GM12878 (cell line): ENCODE measurements at regions not wholly inside any gene's neighbourhood (a gene's known extent, or its start where the extent isn't known, plus 50 kb on each side); places are given as distances from the start of the nearest gene placed in this dataset.

Experiments
- ATAC-seq: fragments of 200-7000 bp; cut with Tn5 transposase; 3 replicates; pipeline ENCODE4 v1.9.1; 2020; ENCODE audit warnings: mild to moderate bottlenecking, moderate library complexity
- BruUV-seq: library from RNA; stranded (reverse); fragments of 400-500 nt; replicated peaks from 2 replicates; lab custom pipeline; 2021; lab: Mats Ljungman, UMichigan
- CTCF ChIA-PET: fragments of 300-600 bp; sonication (Branson Sonifier 250); formaldehyde crosslinking; extraction: SDS; loops from one replicate; lab custom pipeline; 2021; ENCODE audit warnings: inconsistent platforms; lab: Yijun Ruan, JAX
- POLR2A ChIA-PET: fragments of 350-600 bp; formaldehyde crosslinking; extraction: SDS; loops from one replicate; lab custom pipeline; 2021; ENCODE audit warnings: inconsistent platforms; lab: Charles Lee
- RAD21 ChIA-PET: fragments of 300-600 bp; sonication (Branson Sonifier 250); formaldehyde crosslinking; loops from one replicate; lab custom pipeline; 2023; ENCODE audit warnings: antibody characterized with exemption; ENCODE audit not compliant: unreplicated experiment; lab: Charles Lee
- SMC1A ChIA-PET: fragments of 300-600 bp; sonication (Branson Sonifier 250); formaldehyde crosslinking; loops from one replicate; lab custom pipeline; 2023; ENCODE audit not compliant: unreplicated experiment, uncharacterized antibody; lab: Charles Lee
- DNase-seq: peaks from one replicate; pipeline ENCODE4 v3.0.0-alpha.2; 2011; ENCODE audit warnings: low read depth, low spot score
- FAIRE-seq: peaks from 3 replicates; lab custom pipeline; 2011; peaks lifted over from hg19 to GRCh38; lab: Jason Lieb, UNC
- H2AFZ ChIP-seq: 2 replicates; pipeline ENCODE4 v1.6.0; 2011; ENCODE audit warnings: low read depth, low read length, control low read depth; ENCODE audit not compliant: control insufficient read depth
- H3K27ac ChIP-seq: 2 replicates; pipeline ENCODE4 v1.5.1; 2011; ENCODE audit warnings: control low read depth; ENCODE audit not compliant: control insufficient read depth, insufficient read depth
- H3K27me3 ChIP-seq, 2 experiments: replicated peaks in 1 of 2; 2 replicates each; pipeline versions ENCODE4 v1.6.0 to v1.6.1; 2011; ENCODE audit warnings: low read length in 1 of 2; ENCODE audit not compliant: control insufficient read depth in 2 of 2, insufficient read depth in 2 of 2
- H3K36me3 ChIP-seq, 2 experiments: 2 replicates each; pipeline ENCODE4 v1.5.1; 2011; ENCODE audit warnings: low read length in 1 of 2; ENCODE audit not compliant: control insufficient read depth in 2 of 2, insufficient read depth in 2 of 2
- H3K4me1 ChIP-seq: 2 replicates; pipeline ENCODE4 v1.6.1; 2011; ENCODE audit warnings: mild to moderate bottlenecking, low read length, moderate library complexity, mixed read lengths; ENCODE audit not compliant: control insufficient read depth, insufficient read depth
- H3K4me2 ChIP-seq: 2 replicates; pipeline ENCODE4 v1.6.0; 2011; ENCODE audit warnings: control low read depth; ENCODE audit not compliant: control insufficient read depth, insufficient read depth
- H3K4me3 ChIP-seq: fragments of 200-600 bp; sonication (generic); 2 replicates; pipeline ENCODE4 v1.5.1; 2016
- H3K79me2 ChIP-seq: 2 replicates; pipeline ENCODE4 v1.6.0; 2011; ENCODE audit warnings: low read length; ENCODE audit not compliant: control insufficient read depth, insufficient read depth
- H3K9ac ChIP-seq: 2 replicates; pipeline ENCODE4 v1.8.0; 2011; ENCODE audit warnings: low read length, control low read depth, mixed read lengths; ENCODE audit not compliant: control insufficient read depth, insufficient read depth
- H3K9me3 ChIP-seq: replicated peaks from 3 replicates; pipeline ENCODE4 v1.5.1; 2011; ENCODE audit warnings: mild to moderate bottlenecking, low read length; ENCODE audit not compliant: control insufficient read depth, insufficient read depth
- H4K20me1 ChIP-seq: 2 replicates; pipeline ENCODE4 v1.6.0; 2011; ENCODE audit not compliant: control insufficient read depth, insufficient read depth
- CREB1 ChIP-seq: IDR thresholded peaks from 2 replicates; pipeline ENCODE4 v1.6.1; 2012; ENCODE audit warnings: low read depth, mild to moderate bottlenecking, inconsistent platforms
- JUNB ChIP-seq: IDR thresholded peaks from 2 replicates; pipeline ENCODE4 v1.6.1; 2016; ENCODE audit warnings: antibody characterized with exemption, mild to moderate bottlenecking
- PBX3 ChIP-seq: IDR thresholded peaks from 2 replicates; pipeline ENCODE4 v1.6.1; 2011; ENCODE audit warnings: mild to moderate bottlenecking, low read depth, low read length, moderate library complexity; ENCODE audit not compliant: insufficient replicate concordance
- WGBS: methylation state at CpG from one replicate; pipeline ENCODE4 v1.1.6; 2016; ENCODE audit warnings: low lambda C conversion rate; ENCODE audit not compliant: insufficient replicate concordance, insufficient coverage; ENCODE audit errors: missing lambda C conversion rate; 5-methylcytosine and 5-hydroxymethylcytosine counted together
- in situ Hi-C: fragments of 300-500 bp; cut with MboI; formaldehyde crosslinking; loops from 9 replicates; pipeline ENCODE4 v1.14.3; 2018; ENCODE audit warnings: mixed read lengths
- intact Hi-C: fragments of 100-400 bp; cut with micrococcal nuclease; formaldehyde crosslinking; loops from one replicate; pipeline ENCODE4 v1.14.2; 2022; ENCODE audit not compliant: unreplicated experiment

- POLR2A ChIA-PET, result no interaction called here
- 25% methylated on average over 8 of the region's 8 CpGs for WGBS
- H3K4me2 ChIP-seq, result no peak overlapping the region
- no peak overlapping the region for H3K9ac ChIP-seq
- intact Hi-C loops (no loop called here), in situ Hi-C loops (no loop called here)
- RAD21 ChIA-PET, result no interaction called here
- no peak for DNase-seq
- no peaks in the 10 kb centered on the region for H3K9me3 ChIP-seq
- BruUV-seq, result no TSS peak
- H4K20me1 ChIP-seq, result no peaks in the 10 kb centered on the region
- no peak overlapping the region for H3K27ac ChIP-seq
- CTCF ChIA-PET, result interaction anchor here (0.9 kb wide), 1 partner anchor 8 kb away, joined by 3 read pairs; no protein-coding TSS in a partner anchor
- H3K36me3 ChIP-seq, result no peaks in the 10 kb centered on the region
- H2AFZ ChIP-seq, result no peak overlapping the region
- no peak overlapping the region for H3K4me3 ChIP-seq
- ATAC-seq, result no peak
- H3K4me1 ChIP-seq, result no peaks in the 10 kb centered on the region
- FAIRE-seq, result no peak
- H3K79me2 ChIP-seq, result no peaks in the 10 kb centered on the region
- SMC1A ChIA-PET, result interaction anchor here (0.5 to 0.6 kb wide), 2 partner anchors 31 to 765 kb away, joined by 3 read pairs; no protein-coding TSS in a partner anchor
- TF ChIP-seq CREB1 (no peak), PBX3 (no peak), JUNB (no peak)
- H3K27me3 ChIP-seq, result no peaks in the 10 kb centered on the region
These were observed 340.1 kb downstream of the SLC4A3 start for GRCh38 chr2:219967247-219968245.
